Activated B cell treated with CpG ODN at 0.5 μM for 24 hours (primary cell): ENCODE measurements at regions not wholly inside any gene's neighbourhood (a gene's known extent, or its start where the extent isn't known, plus 50 kb on each side); places are given as distances from the start of the nearest gene placed in this dataset.

Experiments
- ATAC-seq: fragments of 200-7000 bp; cut with Tn5 transposase; one replicate; pipeline ENCODE4 v1.10.0; 2021; ENCODE audit warnings: low read depth, mild to moderate bottlenecking, moderate library complexity
- CTCF ChIA-PET: fragments of 350-600 bp; sonication (Branson Sonifier 250); formaldehyde crosslinking; loops from one replicate; lab custom pipeline; 2021; ENCODE audit warnings: antibody characterized with exemption; lab: Charles Lee
- POLR2A ChIA-PET: fragments of 350-600 bp; sonication (Branson Sonifier 250); formaldehyde crosslinking; loops from one replicate; lab custom pipeline; 2021; ENCODE audit warnings: antibody characterized with exemption; lab: Charles Lee
- DNase-seq: peaks from one replicate; pipeline ENCODE4 v3.0.0; 2022
- H3K27ac Mint-ChIP-seq: one replicate; pipeline ENCODE4 v1.8.0; 2020; ENCODE audit warnings: mixed read lengths
- H3K27me3 Mint-ChIP-seq: one replicate; pipeline ENCODE4 v1.8.0; 2021; ENCODE audit warnings: mixed read lengths
- H3K36me3 Mint-ChIP-seq: one replicate; pipeline ENCODE4 v1.8.0; 2021; ENCODE audit warnings: low read depth, mixed read lengths
- H3K4me1 Mint-ChIP-seq: one replicate; pipeline ENCODE4 v1.8.0; 2021; ENCODE audit warnings: mixed read lengths
- H3K4me3 Mint-ChIP-seq: one replicate; pipeline ENCODE4 v1.8.0; 2020; ENCODE audit warnings: mild to moderate bottlenecking, mixed read lengths
- H3K9me3 Mint-ChIP-seq: one replicate; pipeline ENCODE4 v1.8.0; 2020; ENCODE audit warnings: mixed read lengths
- CTCF ChIP-seq: fragments of 200-600 bp; IDR thresholded peaks from one replicate; pipeline ENCODE4 v1.8.0; 2022; ENCODE audit warnings: antibody characterized with exemption, mild to moderate bottlenecking
- intact Hi-C: fragments of 100-400 bp; cut with micrococcal nuclease; formaldehyde crosslinking; loops from one replicate; pipeline ENCODE4 v1.15.1; 2024

GRCh38 chr19:29385191-29385795 is 140.5 kb upstream of the VSTM2B start:
- no peaks in the 10 kb centered on the region for H3K9me3 Mint-ChIP-seq
- no peak for TF ChIP-seq CTCF

GRCh38 chr19:29386970-29387369 is 138.8 kb upstream of the VSTM2B start:
- H3K27ac Mint-ChIP-seq: no peak overlapping the region
- H3K9me3 Mint-ChIP-seq: peaks cover 13% of the 10 kb centered on the region
- no peaks in the 10 kb centered on the region for H3K4me1 Mint-ChIP-seq
- no peaks in the 10 kb centered on the region for H3K36me3 Mint-ChIP-seq
- CTCF ChIA-PET: no interaction called here
- TF ChIP-seq CTCF: no peak
- intact Hi-C loops: no loop called here
- POLR2A ChIA-PET: no interaction called here
- no peaks in the 10 kb centered on the region for H3K27me3 Mint-ChIP-seq
- DNase-seq (no peak), ATAC-seq (no peak)
- H3K4me3 Mint-ChIP-seq: no peak overlapping the region

More at GRCh38 chr19:29385191-29385795, 140.5 kb upstream of the VSTM2B start:
- ChIA-PET CTCF (no interaction called here), POLR2A (no interaction called here)
- DNase-seq (no peak), ATAC-seq (no peak)
- no peaks in the 10 kb centered on the region for H3K36me3 Mint-ChIP-seq
- H3K27me3 Mint-ChIP-seq: no peaks in the 10 kb centered on the region
- H3K27ac Mint-ChIP-seq: no peak overlapping the region
- intact Hi-C loops: no loop called here
- H3K4me3 Mint-ChIP-seq: no peak overlapping the region
- H3K4me1 Mint-ChIP-seq: no peaks in the 10 kb centered on the region

- no peak for DNase-seq
- intact Hi-C loops: no loop called here
- Mint-ChIP-seq H3K36me3 (no peaks in the 10 kb centered on the region), H3K4me3 (no peak overlapping the region), H3K9me3 (peaks cover 13% of the 10 kb centered on the region), H3K4me1 (no peaks in the 10 kb centered on the region), H3K27ac (no peak overlapping the region), H3K27me3 (no peaks in the 10 kb centered on the region)
- CTCF ChIA-PET: no interaction called here
- no peak for ATAC-seq
- POLR2A ChIA-PET: no interaction called here
- TF ChIP-seq CTCF: no peak
Observed at GRCh38 chr19:29387586-29387985, 138.2 kb upstream of the VSTM2B start.

- no peak for ATAC-seq
- Mint-ChIP-seq H3K9me3 (peaks cover 13% of the 10 kb centered on the region), H3K27me3 (no peaks in the 10 kb centered on the region), H3K4me3 (no peak overlapping the region), H3K36me3 (no peaks in the 10 kb centered on the region), H3K4me1 (no peaks in the 10 kb centered on the region), H3K27ac (no peak overlapping the region)
- CTCF ChIA-PET: no interaction called here
- POLR2A ChIA-PET: no interaction called here
- intact Hi-C loops: no loop called here
- no peak for TF ChIP-seq CTCF
- no peak for DNase-seq
Observed at GRCh38 chr19:29389495-29389894, 136.3 kb upstream of the VSTM2B start.

- CTCF ChIA-PET: no interaction called here
- intact Hi-C loops: no loop called here
Observed at GRCh38 chr19:29390742-29391141, 135.1 kb upstream of the VSTM2B start.

More at GRCh38 chr19:29390742-29391141, 135.1 kb upstream of the VSTM2B start:
- POLR2A ChIA-PET: no interaction called here
- no peak overlapping the region for H3K27ac Mint-ChIP-seq
- H3K4me1 Mint-ChIP-seq: no peaks in the 10 kb centered on the region
- ATAC-seq (no peak), DNase-seq (no peak)
- no peak overlapping the region for H3K4me3 Mint-ChIP-seq
- H3K36me3 Mint-ChIP-seq: no peaks in the 10 kb centered on the region
- H3K9me3 Mint-ChIP-seq: peaks cover 13% of the 10 kb centered on the region
- H3K27me3 Mint-ChIP-seq: no peaks in the 10 kb centered on the region
- no peak for TF ChIP-seq CTCF
